Karpas-422 (cell line): ENCODE measurements at regions not wholly inside any gene's neighbourhood (a gene's known extent, or its start where the extent isn't known, plus 50 kb on each side); places are given as distances from the start of the nearest gene placed in this dataset.
"Not testable (repeated sequence)": the region's sequence is repeated elsewhere in the genome, so short reads cannot be mapped to it uniquely, and the experiment has no call there.

Experiments
- DNase-seq: peaks from one replicate; pipeline ENCODE4 v3.0.0-alpha.2; 2015
- H2AFZ ChIP-seq: fragments of 200-600 bp; sonication (generic); 2 replicates; pipeline ENCODE4 v1.6.1; 2014; ENCODE audit warnings: antibody characterized with exemption, low read length, mixed read lengths
- H3K27ac ChIP-seq: fragments of 200-600 bp; sonication (generic); 2 replicates; pipeline ENCODE4 v1.5.1; 2014; ENCODE audit warnings: mild to moderate bottlenecking, low read length, moderate library complexity
- H3K27me3 ChIP-seq: fragments of 200-600 bp; sonication (generic); 2 replicates; pipeline ENCODE4 v1.6.1; 2014; ENCODE audit warnings: low read length, mixed read lengths
- H3K36me3 ChIP-seq: fragments of 200-600 bp; sonication (generic); 2 replicates; pipeline ENCODE4 v1.6.1; 2014; ENCODE audit warnings: low read length, mixed read lengths; ENCODE audit not compliant: insufficient read depth
- H3K4me1 ChIP-seq: fragments of 200-600 bp; sonication (generic); 2 replicates; pipeline ENCODE4 v1.6.1; 2014; ENCODE audit warnings: mild to moderate bottlenecking, low read length, mixed read lengths
- H3K4me2 ChIP-seq: fragments of 200-600 bp; sonication (generic); 2 replicates; pipeline ENCODE4 v1.6.1; 2014; ENCODE audit warnings: low read length, low read depth, mild to moderate bottlenecking; ENCODE audit not compliant: poor library complexity, severe bottlenecking
- H3K4me3 ChIP-seq: fragments of 200-600 bp; sonication (generic); 2 replicates; pipeline ENCODE4 v1.5.1; 2014; ENCODE audit warnings: mild to moderate bottlenecking, antibody characterized with exemption, low read length, mixed read lengths
- H3K79me2 ChIP-seq: fragments of 200-600 bp; sonication (generic); 2 replicates; pipeline ENCODE4 v1.6.1; 2014; ENCODE audit warnings: mild to moderate bottlenecking, low read length, mixed read lengths
- H3K9ac ChIP-seq: fragments of 200-600 bp; sonication (generic); 2 replicates; pipeline ENCODE4 v1.6.0; 2014; ENCODE audit warnings: low read length
- H3K9me2 ChIP-seq: fragments of 200-600 bp; sonication (generic), shearing (Covaris generic); replicated peaks from 2 replicates; pipeline ENCODE4 v1.6.0; 2014; ENCODE audit warnings: mild to moderate bottlenecking, low read length, moderate library complexity; ENCODE audit not compliant: insufficient read depth
- H3K9me3 ChIP-seq: fragments of 300-700, 200-600 bp; sonication (generic); 2 replicates; pipeline ENCODE4 v1.6.1; 2014; ENCODE audit warnings: low read length, mixed read lengths
- H4K20me1 ChIP-seq: fragments of 200-600 bp; sonication (generic); 2 replicates; pipeline ENCODE4 v1.6.1; 2014; ENCODE audit warnings: mild to moderate bottlenecking, antibody characterized with exemption, low read length, low read depth; ENCODE audit not compliant: insufficient read depth

DNA sequence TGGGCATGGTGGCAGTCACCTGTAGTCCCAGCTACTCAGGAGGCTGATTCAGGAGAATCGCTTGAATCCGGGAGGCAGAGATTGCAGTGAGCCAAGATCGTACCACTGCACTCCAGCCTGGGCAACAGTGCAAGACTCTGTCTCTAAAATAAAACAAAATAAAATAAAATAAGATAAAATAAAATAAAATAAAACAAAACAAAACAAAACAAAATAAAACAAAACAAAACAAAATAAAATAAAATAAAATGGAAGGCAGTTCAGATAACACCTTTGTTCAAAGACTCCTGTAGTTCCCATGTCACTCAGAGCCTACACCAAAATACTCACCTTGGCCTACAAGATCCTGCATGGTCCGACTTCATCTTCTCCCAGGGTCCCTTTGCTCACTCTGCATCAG, 61.3 kb downstream of the SYF2 start:
- H3K9me2 ChIP-seq, H3K36me3 ChIP-seq, DNase-seq, H3K9ac ChIP-seq, H3K79me2 ChIP-seq, H3K27ac ChIP-seq, H3K9me3 ChIP-seq, H3K27me3 ChIP-seq, H3K4me2 ChIP-seq, H2AFZ ChIP-seq, H3K4me3 ChIP-seq, H4K20me1 ChIP-seq, H3K4me1 ChIP-seq: not testable (repeated sequence)

DNA sequence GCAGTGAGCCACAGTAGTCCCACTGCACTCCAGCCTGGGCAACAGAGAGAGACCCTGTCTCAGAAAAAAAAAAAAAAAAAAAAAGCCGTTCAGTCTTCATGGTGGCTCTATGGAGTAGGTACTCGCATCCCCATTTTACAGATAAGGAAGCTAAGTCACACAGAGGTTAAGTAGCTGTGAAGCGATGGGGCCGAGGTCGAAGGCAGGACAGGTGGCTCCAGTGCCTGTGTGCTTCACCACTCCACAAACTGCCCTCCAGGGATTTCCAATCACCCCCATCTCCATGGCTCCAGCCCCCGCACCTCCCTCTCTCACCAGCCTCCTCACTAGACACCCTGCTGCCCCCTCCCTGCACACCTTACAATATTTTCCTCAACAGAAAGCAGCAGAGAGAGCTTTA, 61.9 kb downstream of the SYF2 start:
- H3K27ac ChIP-seq = no peak overlapping the region
- H3K4me1 ChIP-seq = no peaks in the 10 kb centered on the region
- no peaks in the 10 kb centered on the region for H4K20me1 ChIP-seq
- no peaks in the 10 kb centered on the region for H3K9me2 ChIP-seq
- H3K4me3 ChIP-seq = no peak overlapping the region
- H3K9ac ChIP-seq = no peak overlapping the region
- H3K4me2 ChIP-seq = no peak overlapping the region
- no peak for DNase-seq
- no peaks in the 10 kb centered on the region for H3K36me3 ChIP-seq
- H3K9me3 ChIP-seq = no peaks in the 10 kb centered on the region
- H3K79me2 ChIP-seq = no peaks in the 10 kb centered on the region
- no peaks in the 10 kb centered on the region for H3K27me3 ChIP-seq
- H2AFZ ChIP-seq = no peak overlapping the region

DNA sequence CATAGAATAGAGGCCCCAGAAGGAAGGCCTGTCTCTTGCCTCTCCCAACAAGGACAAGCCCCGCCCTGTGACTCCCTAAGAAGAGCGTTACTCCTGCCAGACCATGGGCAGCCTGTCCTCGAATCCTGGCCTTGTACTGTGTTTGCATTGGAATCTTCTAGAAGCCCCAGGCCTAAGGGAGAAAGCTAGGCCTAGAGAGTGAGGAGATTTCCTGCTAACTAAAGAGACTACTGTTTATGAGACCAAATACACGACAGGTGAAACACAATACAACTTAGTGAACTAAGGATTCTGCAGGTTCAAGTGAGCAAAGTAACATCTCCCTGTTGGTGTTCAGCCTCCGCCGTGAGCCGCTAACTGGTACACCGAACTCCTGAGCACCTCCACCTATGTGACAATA, 62.7 kb downstream of the SYF2 start:
- no peak overlapping the region for H3K27ac ChIP-seq
- no peaks in the 10 kb centered on the region for H3K9me2 ChIP-seq
- no peak overlapping the region for H3K4me3 ChIP-seq
- H3K36me3 ChIP-seq = no peaks in the 10 kb centered on the region
- H3K4me1 ChIP-seq = no peaks in the 10 kb centered on the region
- no peaks in the 10 kb centered on the region for H3K79me2 ChIP-seq
- H2AFZ ChIP-seq = no peak overlapping the region
- DNase-seq = no peak
- H4K20me1 ChIP-seq = no peaks in the 10 kb centered on the region
- H3K9ac ChIP-seq = no peak overlapping the region
- H3K9me3 ChIP-seq = no peaks in the 10 kb centered on the region
- no peak overlapping the region for H3K4me2 ChIP-seq
- H3K27me3 ChIP-seq = no peaks in the 10 kb centered on the region

DNA sequence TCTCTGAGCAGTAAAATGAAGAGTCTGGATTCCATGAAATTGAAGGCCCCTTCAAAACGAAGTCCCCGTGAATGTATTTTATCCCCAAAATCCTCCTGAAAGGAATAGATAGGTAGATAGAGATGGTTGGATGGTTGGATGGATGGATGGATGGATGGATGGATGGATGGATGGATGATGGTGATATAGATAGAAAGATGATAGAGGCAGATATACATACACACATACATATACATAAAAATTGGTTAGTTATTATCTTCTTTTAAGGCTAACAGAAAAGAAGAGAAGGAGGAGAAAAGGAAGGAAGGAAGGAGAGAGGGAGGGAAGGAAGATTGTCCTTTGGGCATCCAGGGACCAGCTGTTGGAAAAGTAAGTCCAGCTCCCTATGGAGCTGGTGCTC, 63.1 kb downstream of the SYF2 start:
- H3K27me3 ChIP-seq = no peaks in the 10 kb centered on the region
- H3K36me3 ChIP-seq = no peaks in the 10 kb centered on the region
- no peaks in the 10 kb centered on the region for H3K9me3 ChIP-seq
- H4K20me1 ChIP-seq = no peaks in the 10 kb centered on the region
- H2AFZ ChIP-seq = no peak overlapping the region
- DNase-seq = no peak
- H3K9me2 ChIP-seq = no peaks in the 10 kb centered on the region
- H3K9ac ChIP-seq = no peak overlapping the region
- no peak overlapping the region for H3K4me3 ChIP-seq
- no peaks in the 10 kb centered on the region for H3K79me2 ChIP-seq
- no peaks in the 10 kb centered on the region for H3K4me1 ChIP-seq
- H3K4me2 ChIP-seq = no peak overlapping the region
- H3K27ac ChIP-seq = no peak overlapping the region

DNA sequence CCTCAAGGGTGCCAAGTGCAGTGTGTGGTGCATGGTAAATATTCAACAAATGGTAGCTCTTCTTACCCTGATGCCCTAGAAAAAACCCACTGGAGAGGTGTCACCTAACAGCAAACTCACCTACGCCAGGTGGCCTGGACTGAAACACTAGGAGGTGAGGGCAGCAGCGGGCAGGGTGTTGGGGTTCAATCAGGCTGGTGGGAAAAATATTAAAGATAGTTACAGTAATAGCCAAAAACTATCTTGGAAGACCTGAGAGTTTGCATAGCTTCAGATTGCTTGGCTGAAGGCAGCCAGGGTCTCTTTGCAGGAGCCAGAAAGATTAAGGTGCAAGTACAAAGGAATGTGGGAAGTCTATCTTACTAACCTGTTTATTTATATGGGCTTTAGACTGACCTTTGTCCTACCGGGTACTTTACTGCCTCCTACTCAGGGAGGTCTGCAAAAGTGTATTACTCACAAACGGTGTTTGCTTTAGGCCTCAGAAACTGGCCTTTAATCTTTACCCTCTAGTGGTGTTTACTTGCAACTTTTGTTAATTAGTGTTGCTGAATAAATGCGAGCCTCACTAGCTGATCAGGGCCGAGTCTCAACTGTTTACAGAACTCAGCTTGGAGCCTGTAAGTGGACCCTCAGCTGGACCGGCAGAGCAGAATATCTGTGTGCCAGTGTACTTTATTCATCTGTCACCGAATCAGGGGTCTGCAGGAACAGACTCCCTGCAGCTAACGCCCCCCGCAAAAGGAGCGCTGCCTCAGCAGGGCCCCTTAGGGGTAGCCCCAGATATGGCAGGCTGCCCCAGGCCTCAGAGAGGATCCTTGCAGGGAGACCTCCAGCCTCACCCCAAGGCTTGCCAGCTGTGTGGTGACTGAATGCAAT, 63.9 kb downstream of the SYF2 start:
- H2AFZ ChIP-seq = no peak overlapping the region
- H3K79me2 ChIP-seq = no peaks in the 10 kb centered on the region

DNA sequence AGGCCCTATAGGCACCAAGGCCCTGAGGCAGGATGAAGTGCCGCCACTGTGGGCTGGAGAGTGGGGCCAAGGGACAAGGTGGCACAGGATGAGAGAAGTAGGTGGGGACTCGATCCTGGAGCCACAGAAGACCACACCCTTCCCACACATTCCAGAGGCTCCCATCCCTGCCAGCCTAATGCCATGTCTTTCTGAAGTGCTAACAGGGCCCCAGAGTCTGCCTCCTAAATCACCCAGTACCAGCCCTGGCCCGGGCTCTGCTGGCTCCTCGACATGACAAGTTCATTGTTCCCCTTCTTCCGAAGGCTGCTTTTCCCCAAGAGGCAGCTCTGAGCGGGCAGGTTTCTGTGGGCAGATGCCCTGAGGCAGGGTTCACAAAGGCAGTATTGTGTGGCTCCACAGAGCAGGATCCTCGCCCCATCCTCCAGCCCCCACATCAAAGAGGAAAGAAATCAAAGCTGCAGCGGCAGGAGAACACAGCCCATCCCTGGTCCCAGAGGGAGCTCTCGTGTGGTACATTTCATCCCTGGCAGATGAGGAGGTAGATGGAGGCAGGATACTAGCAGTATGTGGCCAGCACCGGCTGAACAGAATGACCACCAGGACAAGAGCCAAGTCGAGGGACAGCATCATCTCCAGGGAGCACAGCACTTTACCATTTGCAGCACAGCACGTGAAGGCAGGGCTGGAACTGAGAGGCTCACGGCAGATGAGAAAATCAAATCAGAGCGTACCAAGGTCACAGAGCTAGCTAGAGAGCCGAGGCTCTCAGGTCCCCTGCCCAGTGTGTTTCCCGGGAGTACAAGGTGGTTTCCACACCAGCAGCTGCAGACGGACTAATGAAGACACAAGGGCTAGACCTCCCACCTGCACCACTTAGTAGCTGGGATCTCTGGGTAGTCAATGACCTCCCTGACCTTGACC, 64.8 kb downstream of the SYF2 start:
- H3K4me2 ChIP-seq = no peak overlapping the region
- H3K27ac ChIP-seq = no peak overlapping the region
- no peaks in the 10 kb centered on the region for H3K9me2 ChIP-seq
- H3K9me3 ChIP-seq = no peaks in the 10 kb centered on the region
- H3K4me3 ChIP-seq = no peak overlapping the region
- H3K27me3 ChIP-seq = no peaks in the 10 kb centered on the region
- no peaks in the 10 kb centered on the region for H3K79me2 ChIP-seq
- no peaks in the 10 kb centered on the region for H3K4me1 ChIP-seq
- no peak overlapping the region for H3K9ac ChIP-seq
- no peaks in the 10 kb centered on the region for H4K20me1 ChIP-seq
- DNase-seq = no peak
- H2AFZ ChIP-seq = no peak overlapping the region
- no peaks in the 10 kb centered on the region for H3K36me3 ChIP-seq

More for the DNA sequence above, 63.9 kb downstream of the SYF2 start:
- H3K9ac ChIP-seq = no peak overlapping the region
- H3K4me2 ChIP-seq = no peak overlapping the region
- H3K36me3 ChIP-seq = no peaks in the 10 kb centered on the region
- no peak overlapping the region for H3K4me3 ChIP-seq
- no peaks in the 10 kb centered on the region for H3K9me3 ChIP-seq
- no peaks in the 10 kb centered on the region for H3K27me3 ChIP-seq
- no peak overlapping the region for H3K27ac ChIP-seq
- no peak for DNase-seq
- no peaks in the 10 kb centered on the region for H3K9me2 ChIP-seq
- H4K20me1 ChIP-seq = no peaks in the 10 kb centered on the region
- H3K4me1 ChIP-seq = no peaks in the 10 kb centered on the region

DNA sequence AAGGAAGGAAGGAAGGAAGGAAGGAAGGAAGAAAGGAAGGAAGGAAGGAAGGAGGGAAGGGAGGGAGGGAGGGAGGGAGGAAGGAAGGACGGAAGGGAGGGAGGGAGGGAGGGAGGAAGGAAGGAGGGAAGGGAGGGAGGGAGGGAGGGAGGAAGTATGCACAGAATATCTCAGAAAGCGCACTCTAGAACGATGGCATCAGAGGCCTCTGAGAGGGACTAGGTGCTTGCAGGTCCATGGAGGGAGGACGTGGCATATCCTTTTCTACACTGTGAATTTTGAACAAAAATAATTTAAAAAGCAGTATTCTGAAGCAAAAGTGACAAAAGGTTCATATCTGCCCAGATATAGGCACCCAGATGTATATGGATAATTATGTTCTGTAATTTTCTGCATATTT, 65.5 kb downstream of the SYF2 start:
- no peaks in the 10 kb centered on the region for H3K9me2 ChIP-seq
- H3K27ac ChIP-seq = no peak overlapping the region
- no peaks in the 10 kb centered on the region for H3K27me3 ChIP-seq
- no peaks in the 10 kb centered on the region for H3K9me3 ChIP-seq
- no peak for DNase-seq
- H3K4me2 ChIP-seq = no peak overlapping the region
- H2AFZ ChIP-seq = no peak overlapping the region
- no peak overlapping the region for H3K4me3 ChIP-seq
- H4K20me1 ChIP-seq = no peaks in the 10 kb centered on the region
- no peak overlapping the region for H3K9ac ChIP-seq
- no peaks in the 10 kb centered on the region for H3K36me3 ChIP-seq
- no peaks in the 10 kb centered on the region for H3K79me2 ChIP-seq
- no peaks in the 10 kb centered on the region for H3K4me1 ChIP-seq

DNA sequence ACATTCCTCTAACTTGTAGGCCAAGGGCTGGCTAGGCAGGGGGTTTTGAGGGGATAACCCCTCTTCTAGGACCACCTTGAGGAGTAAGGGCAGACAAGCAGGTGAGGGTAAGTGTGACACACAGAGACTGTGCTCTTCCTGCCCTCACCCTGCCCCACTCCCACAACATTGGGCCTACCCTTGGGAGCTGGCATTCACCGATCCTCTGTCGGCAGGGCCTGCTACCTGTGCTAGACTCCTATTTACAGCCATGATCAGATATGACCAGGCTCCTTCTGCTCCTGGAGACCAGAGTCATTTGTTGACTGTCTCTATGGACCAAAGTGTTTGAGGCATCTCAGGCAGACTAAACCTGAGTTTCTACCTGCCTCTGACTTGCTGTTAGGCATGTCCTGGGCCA, 68.3 kb downstream of the SYF2 start:
- no peak overlapping the region for H3K27ac ChIP-seq
- H3K36me3 ChIP-seq = no peaks in the 10 kb centered on the region
- H3K4me3 ChIP-seq = no peak overlapping the region
- H3K4me2 ChIP-seq = no peak overlapping the region
- H3K27me3 ChIP-seq = no peaks in the 10 kb centered on the region
- no peak overlapping the region for H2AFZ ChIP-seq
- no peaks in the 10 kb centered on the region for H3K79me2 ChIP-seq
- no peaks in the 10 kb centered on the region for H3K9me2 ChIP-seq
- H4K20me1 ChIP-seq = no peaks in the 10 kb centered on the region
- no peaks in the 10 kb centered on the region for H3K9me3 ChIP-seq
- H3K4me1 ChIP-seq = no peaks in the 10 kb centered on the region
- no peak for DNase-seq
- H3K9ac ChIP-seq = no peak overlapping the region
